ENCODE measurements at regions not wholly inside any gene's neighbourhood (a gene's known extent, or its start where the extent isn't known, plus 50 kb on each side); places are given as distances from the start of the nearest gene placed in this dataset.
A peak's percentile ranks its signal among the peaks of the same experiment; 100 is the strongest.
"Not testable (repeated sequence)": the region's sequence is repeated elsewhere in the genome, so short reads cannot be mapped to it uniquely, and the experiment has no call there.

GRCh38 chr6:132021552-132022375 lies 70.6 kb upstream of the CCN2 start:
- TF ChIP-seq CTCF (IDR thresholded peaks at IDR 0.05) (no peak), EZH2phosphoT487 (IDR thresholded peaks at IDR 0.05) (no peak), EZH2 (IDR thresholded peaks at IDR 0.05) (no peak)
- DNase-seq (ENCODE audit: low spot score): no peak
- Histone ChIP-seq H2AFZ (replicated peaks) (no peak overlapping the region), H3K27ac (no peak overlapping the region), H3K4me1 (peaks cover 18% of the 10 kb centered on the region), H3K4me2 (no peak overlapping the region), H3F3A (ENCODE audit: low read depth) (no peaks in the 10 kb centered on the region), H3K4me3 (no peak overlapping the region), H3K9ac (no peak overlapping the region), H4K20me1 (ENCODE audit: low read depth) (no peaks in the 10 kb centered on the region), H3K9me3 (ENCODE audit: low read depth) (no peaks in the 10 kb centered on the region), H3K36me3 (no peaks in the 10 kb centered on the region), H3K79me2 (ENCODE audit: low read depth) (no peaks in the 10 kb centered on the region), H3K27me3 (no peaks in the 10 kb centered on the region)
- peaks cover 31% of the 10 kb centered on the region for H3K4me1 Mint-ChIP-seq
- no peaks in the 10 kb centered on the region for H3K27me3 Mint-ChIP-seq (ENCODE audit: insufficient read depth, low read depth)
- H3K27ac Mint-ChIP-seq: peak overlapping the region; percentile 34
- H3K4me3 Mint-ChIP-seq: no peak overlapping the region
- H3K36me3 Mint-ChIP-seq: no peaks in the 10 kb centered on the region
- no peaks in the 10 kb centered on the region for H3K9me3 Mint-ChIP-seq

GRCh38 chr6:132020918-132021317 lies 69.7 kb upstream of the CCN2 start:
- not testable (repeated sequence) for H4K20me1 ChIP-seq (ENCODE audit: low read depth); H3K79me2 ChIP-seq (ENCODE audit: low read depth)
- H3K4me1 Mint-ChIP-seq: peaks cover 31% of the 10 kb centered on the region

GRCh38 chr6:132020138-132020581 lies 69.0 kb upstream of the CCN2 start:
- H3K79me2 ChIP-seq (ENCODE audit: low read depth): no peaks in the 10 kb centered on the region
- H3K36me3 Mint-ChIP-seq: no peaks in the 10 kb centered on the region
- no peak for TF ChIP-seq EZH2 (IDR thresholded peaks at IDR 0.05)
- no peak for TF ChIP-seq EZH2phosphoT487 (IDR thresholded peaks at IDR 0.05)
- no peak for TF ChIP-seq CTCF (IDR thresholded peaks at IDR 0.05)
- no peaks in the 10 kb centered on the region for H4K20me1 ChIP-seq (ENCODE audit: low read depth)
- H3K27me3 ChIP-seq: no peaks in the 10 kb centered on the region
- H3K9ac ChIP-seq: no peak overlapping the region
- H3K9me3 Mint-ChIP-seq: no peaks in the 10 kb centered on the region
- H3K4me3 Mint-ChIP-seq: no peak overlapping the region
- H3K27ac ChIP-seq: no peak overlapping the region
- H3K9me3 ChIP-seq (ENCODE audit: low read depth): no peaks in the 10 kb centered on the region
- no peak overlapping the region for H3K4me3 ChIP-seq
- H3F3A ChIP-seq (ENCODE audit: low read depth): no peaks in the 10 kb centered on the region
- no peak overlapping the region for H3K4me2 ChIP-seq
- H3K27ac Mint-ChIP-seq: peak overlapping the region; percentile 18
- H2AFZ ChIP-seq (replicated peaks): no peak overlapping the region
- peaks cover 26% of the 10 kb centered on the region for H3K4me1 Mint-ChIP-seq
- H3K4me1 ChIP-seq: peaks cover 10% of the 10 kb centered on the region
- no peaks in the 10 kb centered on the region for H3K27me3 Mint-ChIP-seq (ENCODE audit: insufficient read depth, low read depth)
- no peaks in the 10 kb centered on the region for H3K36me3 ChIP-seq
- no peak for DNase-seq (ENCODE audit: low spot score)

More at GRCh38 chr6:132020918-132021317, 69.7 kb upstream of the CCN2 start:
- H3F3A ChIP-seq (ENCODE audit: low read depth); H3K9ac ChIP-seq; H2AFZ ChIP-seq (replicated peaks); H3K27me3 ChIP-seq; H3K27ac Mint-ChIP-seq; H3K27ac ChIP-seq; H3K36me3 ChIP-seq; DNase-seq (ENCODE audit: low spot score); H3K9me3 ChIP-seq (ENCODE audit: low read depth); H3K4me3 ChIP-seq; H3K36me3 Mint-ChIP-seq; H3K4me2 ChIP-seq; H3K4me3 Mint-ChIP-seq; H3K27me3 Mint-ChIP-seq (ENCODE audit: insufficient read depth, low read depth); H3K9me3 Mint-ChIP-seq: not testable (repeated sequence)
- peaks cover 17% of the 10 kb centered on the region for H3K4me1 ChIP-seq

GRCh38 chr6:132019586-132019985 lies 68.4 kb upstream of the CCN2 start:
- H3K27ac ChIP-seq: no peak overlapping the region
- TF ChIP-seq EZH2phosphoT487 (IDR thresholded peaks at IDR 0.05): no peak
- no peak overlapping the region for H3K4me2 ChIP-seq
- H2AFZ ChIP-seq (replicated peaks): no peak overlapping the region
- H3K4me1 ChIP-seq: peaks cover 10% of the 10 kb centered on the region
- H3K4me3 ChIP-seq: no peak overlapping the region
- no peaks in the 10 kb centered on the region for H3K27me3 Mint-ChIP-seq (ENCODE audit: insufficient read depth, low read depth)
- H3K4me3 Mint-ChIP-seq: no peak overlapping the region
- H3K36me3 Mint-ChIP-seq: no peaks in the 10 kb centered on the region
- no peak overlapping the region for H3K9ac ChIP-seq
- H4K20me1 ChIP-seq (ENCODE audit: low read depth): no peaks in the 10 kb centered on the region
- no peaks in the 10 kb centered on the region for H3K9me3 ChIP-seq (ENCODE audit: low read depth)
- DNase-seq (ENCODE audit: low spot score): no peak
- H3K27ac Mint-ChIP-seq: peak overlapping the region; percentile 18
- H3K36me3 ChIP-seq: no peaks in the 10 kb centered on the region
- H3K79me2 ChIP-seq (ENCODE audit: low read depth): no peaks in the 10 kb centered on the region
- no peaks in the 10 kb centered on the region for H3F3A ChIP-seq (ENCODE audit: low read depth)
- no peaks in the 10 kb centered on the region for H3K27me3 ChIP-seq
- peaks cover 26% of the 10 kb centered on the region for H3K4me1 Mint-ChIP-seq
- no peaks in the 10 kb centered on the region for H3K9me3 Mint-ChIP-seq

All from neural progenitor cell (in vitro differentiated cells).